HepG2 (cell line): ENCODE measurements at regions not wholly inside any gene's neighbourhood (a gene's known extent, or its start where the extent isn't known, plus 50 kb on each side); places are given as distances from the start of the nearest gene placed in this dataset.

ENCODE experiments used
- ATAC-seq: fragments of 200-7000 bp; cut with Tn5 transposase; 3 replicates; pipeline ENCODE4 v1.9.1; 2020; ENCODE audit warnings: mild to moderate bottlenecking, moderate library complexity
- BruUV-seq: library from RNA; stranded (reverse); fragments of 400-500 nt; replicated peaks from 2 replicates; lab custom pipeline; 2021; lab: Mats Ljungman, UMichigan
- CTCF ChIA-PET: fragments of 300-600 bp; formaldehyde crosslinking; extraction: SDS; loops from one replicate; lab custom pipeline; 2021; ENCODE audit warnings: low total read pairs, inconsistent platforms, low intra/inter-chr PET ratio; lab: Yijun Ruan, JAX
- POLR2A ChIA-PET: fragments of 350-600 bp; sonication (Branson Sonifier 250); formaldehyde crosslinking; loops from one replicate; lab custom pipeline; 2020; ENCODE audit warnings: antibody characterized with exemption, inconsistent platforms; lab: Yijun Ruan, JAX
- DNase-seq: peaks from one replicate; pipeline ENCODE4 v3.0.0-alpha.2; 2015; ENCODE audit warnings: low spot score
- FAIRE-seq: peaks from 3 replicates; lab custom pipeline; 2011; peaks lifted over from hg19 to GRCh38; lab: Jason Lieb, UNC
- H2AFZ ChIP-seq: one replicate; pipeline ENCODE4 v1.6.1; 2011; ENCODE audit warnings: low read length, inconsistent platforms
- H3K27ac ChIP-seq: fragments of 300-600 bp; 3 replicates; pipeline ENCODE4 v1.8.0; 2011; ENCODE audit warnings: mixed run types, mild to moderate bottlenecking, mixed read lengths, low read length, inconsistent platforms; ENCODE audit not compliant: insufficient read depth; ENCODE audit errors: extremely low read length
- H3K27me3 ChIP-seq, 2 experiments: fragments of 200-600 bp in 1 of 2; 2 replicates in 1 of 2; 3 replicates in 1 of 2; pipeline versions ENCODE4 v1.6.0 to v1.8.0; 2011; ENCODE audit warnings: low read length in 2 of 2, mild to moderate bottlenecking in 2 of 2, moderate library complexity in 2 of 2, inconsistent platforms in 1 of 2; ENCODE audit not compliant: insufficient read depth in 2 of 2, control insufficient read depth in 1 of 2
- H3K36me3 ChIP-seq, 2 experiments: fragments of 200-600 bp in 1 of 2; replicated peaks in 1 of 2; 2 replicates in 1 of 2; 3 replicates in 1 of 2; pipeline versions ENCODE4 v1.5.1 to v1.8.0; 2011; ENCODE audit warnings: low read length in 2 of 2, inconsistent platforms in 1 of 2; ENCODE audit not compliant: insufficient read depth in 2 of 2, control insufficient read depth in 1 of 2
- H3K4me1 ChIP-seq: 2 replicates; pipeline ENCODE4 v1.5.1; 2012; ENCODE audit warnings: low read length, inconsistent platforms; ENCODE audit not compliant: insufficient read depth
- H3K4me2 ChIP-seq: 2 replicates; pipeline ENCODE4 v1.6.0; 2011; ENCODE audit warnings: low read depth, low read length, inconsistent platforms
- H3K4me3 ChIP-seq, 3 experiments: fragments of 200-600 bp in 1 of 3; sonication (generic), shearing (Covaris generic) in 1 of 3; replicated peaks in 1 of 3; 2 replicates each; pipeline ENCODE4 v1.5.1; 2011 to 2016; ENCODE audit warnings: low read length in 3 of 3, inconsistent platforms in 2 of 3, low read depth in 2 of 3, mild to moderate bottlenecking in 2 of 3, control low read depth in 1 of 3, mixed read lengths in 1 of 3; ENCODE audit not compliant: insufficient read depth in 1 of 3
- H3K79me2 ChIP-seq: one replicate; pipeline ENCODE4 v1.6.1; 2011; ENCODE audit warnings: low read length, inconsistent platforms; ENCODE audit not compliant: insufficient read depth
- H3K9ac ChIP-seq: 2 replicates; pipeline ENCODE4 v1.6.0; 2011; ENCODE audit warnings: mild to moderate bottlenecking, low read depth, low read length, inconsistent platforms; ENCODE audit not compliant: insufficient read depth
- H3K9me3 ChIP-seq: 2 replicates; pipeline ENCODE4 v1.5.1; 2012; ENCODE audit warnings: mild to moderate bottlenecking, low read length
- H4K20me1 ChIP-seq: 2 replicates; pipeline ENCODE4 v1.6.0; 2011; ENCODE audit warnings: inconsistent platforms, mild to moderate bottlenecking, low read length, moderate library complexity; ENCODE audit not compliant: insufficient read depth
- ARNT2 ChIP-seq: sonication (generic); formaldehyde crosslinking; IDR thresholded peaks from 2 replicates; pipeline ENCODE4 v1.8.0; 2022; ENCODE audit warnings: mild to moderate bottlenecking, low read depth, missing genetic modification reagents, moderate library complexity
- EZH2 ChIP-seq: conservative IDR thresholded peaks from 2 replicates; pipeline ENCODE4 v1.6.1; 2012; ENCODE audit warnings: mild to moderate bottlenecking, low read depth, low read length, moderate library complexity
- GABPA ChIP-seq, 2 experiments: IDR thresholded peaks; 2 replicates each; pipeline ENCODE4 v1.6.1; 2011 to 2016; ENCODE audit warnings: low read depth in 2 of 2, low read length in 1 of 2, missing biosample characterization in 1 of 2, missing genetic modification characterization in 1 of 2
- MTF1 ChIP-seq: sonication (generic); formaldehyde crosslinking; IDR thresholded peaks from 2 replicates; pipeline ENCODE4 v1.5.0; 2020; ENCODE audit warnings: missing genetic modification reagents
- MYC ChIP-seq: sonication (generic); formaldehyde crosslinking; IDR thresholded peaks from 2 replicates; pipeline ENCODE4 v1.9.0; 2021; ENCODE audit warnings: missing genetic modification reagents, borderline replicate concordance
- REPIN1 ChIP-seq: sonication (generic); formaldehyde crosslinking; IDR thresholded peaks from 2 replicates; pipeline ENCODE4 v1.8.0; 2022; ENCODE audit warnings: missing genetic modification reagents, low read depth, mild to moderate bottlenecking, borderline replicate concordance
- SYNCRIP ChIP-seq: fragments of 200-400 bp; formaldehyde crosslinking; IDR thresholded peaks from 2 replicates; pipeline ENCODE4 v1.6.1; 2018; ENCODE audit warnings: mild to moderate bottlenecking, low read depth, low read length; ENCODE audit not compliant: insufficient read depth
- ZNF292 ChIP-seq: sonication (generic); formaldehyde crosslinking; IDR thresholded peaks from 2 replicates; pipeline ENCODE4 v1.8.1; 2022; ENCODE audit warnings: mild to moderate bottlenecking, low read depth, missing genetic modification reagents, borderline replicate concordance
- ZNF747 ChIP-seq: sonication (generic); formaldehyde crosslinking; IDR thresholded peaks from 2 replicates; pipeline ENCODE4 v1.8.1; 2023; ENCODE audit warnings: missing genetic modification reagents, mild to moderate bottlenecking, borderline replicate concordance
- ZNF891 ChIP-seq: sonication (generic); formaldehyde crosslinking; IDR thresholded peaks from 2 replicates; pipeline ENCODE4 v1.5.0; 2020; ENCODE audit warnings: mild to moderate bottlenecking, missing genetic modification reagents
- WGBS: methylation state at CpG from one replicate; pipeline ENCODE4 v1.1.6; 2017; ENCODE audit warnings: low lambda C conversion rate; 5-methylcytosine and 5-hydroxymethylcytosine counted together
- in situ Hi-C: cut with HindIII; loops from 2 replicates; pipeline ENCODE4 v1.10.0; 2017; ENCODE audit warnings: low pct_unique_long_range_greater_than_20kb; ENCODE audit not compliant: extremely low pct_ligation_motif_present
- intact Hi-C: fragments of 100-400 bp; cut with micrococcal nuclease; formaldehyde crosslinking; loops from one replicate; pipeline ENCODE4 v1.10.0; 2022; ENCODE audit not compliant: unreplicated experiment
- TF ChIP-seq, protein P1 (sequence below): sonication (generic); formaldehyde crosslinking; IDR thresholded peaks from 2 replicates; pipeline ENCODE4 v1.8.0; 2022; ENCODE audit warnings: mild to moderate bottlenecking, missing genetic modification reagents
- TF ChIP-seq, protein P2 (sequence below): fragments of 450-650 bp; IDR thresholded peaks from 2 replicates; pipeline ENCODE4 v1.6.1; 2016
- TF ChIP-seq, protein P3 (sequence below), 2 experiments: fragments of 450-650 bp in 1 of 2; sonication (generic) in 1 of 2; formaldehyde crosslinking; IDR thresholded peaks; 2 replicates each; pipeline versions ENCODE4 v1.5.0 to v1.8.0; 2020 to 2022; ENCODE audit warnings: mild to moderate bottlenecking in 1 of 2, missing genetic modification reagents in 1 of 2
- TF ChIP-seq, protein P4 (sequence below): conservative IDR thresholded peaks from 2 replicates; pipeline ENCODE4 v1.6.1; 2018; ENCODE audit warnings: missing genetic modification reagents

DNA sequence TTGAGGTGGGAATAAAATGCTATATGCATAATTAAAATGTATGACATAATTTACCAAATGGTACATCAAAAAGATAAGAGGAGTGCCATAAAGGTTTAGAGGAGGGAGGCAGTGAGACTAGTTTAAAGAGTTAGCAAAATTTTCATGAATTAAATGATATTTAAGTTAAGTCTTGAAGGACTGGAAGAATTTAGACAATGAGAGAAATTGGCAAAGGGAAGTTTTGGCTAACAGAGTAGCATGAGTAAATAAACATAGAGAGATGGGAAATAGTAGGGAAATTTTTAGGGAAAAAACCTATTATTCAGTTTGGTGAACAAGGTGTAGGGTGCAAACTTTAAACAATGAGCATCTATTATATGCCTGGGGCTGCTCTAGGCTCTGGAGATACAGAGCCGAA, 68.8 kb downstream of the CAVIN2 start:
- no peak for FAIRE-seq
- no peak overlapping the region for H3K27ac ChIP-seq
- no peaks in the 10 kb centered on the region for H3K27me3 ChIP-seq
- no peak overlapping the region for H3K4me3 ChIP-seq
- intact Hi-C loops = no loop called here
- POLR2A ChIA-PET = no interaction called here
- ATAC-seq = no peak
- DNase-seq = no peak
- 39% methylated on average over 1 of the region's 1 CpG for WGBS
- in situ Hi-C loops = no loop called here
- H3K79me2 ChIP-seq = no peaks in the 10 kb centered on the region
- no TSS peak for BruUV-seq
- H3K9me3 ChIP-seq = no peaks in the 10 kb centered on the region
- no peak overlapping the region for H3K4me2 ChIP-seq
- no peaks in the 10 kb centered on the region for H3K36me3 ChIP-seq
- no peak overlapping the region for H2AFZ ChIP-seq
- no peak overlapping the region for H3K9ac ChIP-seq
- no peak for TF ChIP-seq ZNF747 (CRISPR knock-in tag)
- TF ChIP-seq MTF1 (CRISPR knock-in tag) = no peak
- TF ChIP-seq EZH2 = no peak
- TF ChIP-seq, protein P1, sequence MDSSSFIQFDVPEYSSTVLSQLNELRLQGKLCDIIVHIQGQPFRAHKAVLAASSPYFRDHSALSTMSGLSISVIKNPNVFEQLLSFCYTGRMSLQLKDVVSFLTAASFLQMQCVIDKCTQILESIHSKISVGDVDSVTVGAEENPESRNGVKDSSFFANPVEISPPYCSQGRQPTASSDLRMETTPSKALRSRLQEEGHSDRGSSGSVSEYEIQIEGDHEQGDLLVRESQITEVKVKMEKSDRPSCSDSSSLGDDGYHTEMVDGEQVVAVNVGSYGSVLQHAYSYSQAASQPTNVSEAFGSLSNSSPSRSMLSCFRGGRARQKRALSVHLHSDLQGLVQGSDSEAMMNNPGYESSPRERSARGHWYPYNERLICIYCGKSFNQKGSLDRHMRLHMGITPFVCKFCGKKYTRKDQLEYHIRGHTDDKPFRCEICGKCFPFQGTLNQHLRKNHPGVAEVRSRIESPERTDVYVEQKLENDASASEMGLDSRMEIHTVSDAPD (CRISPR knock-in tag) = no peak
- TF ChIP-seq, protein P2, sequence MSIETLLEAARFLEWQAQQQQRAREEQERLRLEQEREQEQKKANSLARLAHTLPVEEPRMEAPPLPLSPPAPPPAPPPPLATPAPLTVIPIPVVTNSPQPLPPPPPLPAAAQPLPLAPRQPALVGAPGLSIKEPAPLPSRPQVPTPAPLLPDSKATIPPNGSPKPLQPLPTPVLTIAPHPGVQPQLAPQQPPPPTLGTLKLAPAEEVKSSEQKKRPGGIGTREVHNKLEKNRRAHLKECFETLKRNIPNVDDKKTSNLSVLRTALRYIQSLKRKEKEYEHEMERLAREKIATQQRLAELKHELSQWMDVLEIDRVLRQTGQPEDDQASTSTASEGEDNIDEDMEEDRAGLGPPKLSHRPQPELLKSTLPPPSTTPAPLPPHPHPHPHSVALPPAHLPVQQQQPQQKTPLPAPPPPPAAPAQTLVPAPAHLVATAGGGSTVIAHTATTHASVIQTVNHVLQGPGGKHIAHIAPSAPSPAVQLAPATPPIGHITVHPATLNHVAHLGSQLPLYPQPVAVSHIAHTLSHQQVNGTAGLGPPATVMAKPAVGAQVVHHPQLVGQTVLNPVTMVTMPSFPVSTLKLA = no peak
- TF ChIP-seq ARNT2 (CRISPR knock-in tag) = no peak
- no peak for TF ChIP-seq ZNF292 (CRISPR knock-in tag)
- no peak for TF ChIP-seq GABPA (IDR thresholded peaks at IDR 0.05; ENCODE audit: low read depth, low read length)
- no peak for TF ChIP-seq GABPA (CRISPR knock-in tag; IDR thresholded peaks at IDR 0.05; ENCODE audit: low read depth)
- TF ChIP-seq, protein P3, sequence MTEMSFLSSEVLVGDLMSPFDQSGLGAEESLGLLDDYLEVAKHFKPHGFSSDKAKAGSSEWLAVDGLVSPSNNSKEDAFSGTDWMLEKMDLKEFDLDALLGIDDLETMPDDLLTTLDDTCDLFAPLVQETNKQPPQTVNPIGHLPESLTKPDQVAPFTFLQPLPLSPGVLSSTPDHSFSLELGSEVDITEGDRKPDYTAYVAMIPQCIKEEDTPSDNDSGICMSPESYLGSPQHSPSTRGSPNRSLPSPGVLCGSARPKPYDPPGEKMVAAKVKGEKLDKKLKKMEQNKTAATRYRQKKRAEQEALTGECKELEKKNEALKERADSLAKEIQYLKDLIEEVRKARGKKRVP (CRISPR knock-in tag; IDR thresholded peaks at IDR 0.05) = no peak
- TF ChIP-seq ZNF891 (CRISPR knock-in tag) = no peak
- no peak for TF ChIP-seq REPIN1 (CRISPR knock-in tag)
- no peak for TF ChIP-seq MYC (CRISPR knock-in tag)
- no peak for TF ChIP-seq SYNCRIP
- TF ChIP-seq, protein P4, sequence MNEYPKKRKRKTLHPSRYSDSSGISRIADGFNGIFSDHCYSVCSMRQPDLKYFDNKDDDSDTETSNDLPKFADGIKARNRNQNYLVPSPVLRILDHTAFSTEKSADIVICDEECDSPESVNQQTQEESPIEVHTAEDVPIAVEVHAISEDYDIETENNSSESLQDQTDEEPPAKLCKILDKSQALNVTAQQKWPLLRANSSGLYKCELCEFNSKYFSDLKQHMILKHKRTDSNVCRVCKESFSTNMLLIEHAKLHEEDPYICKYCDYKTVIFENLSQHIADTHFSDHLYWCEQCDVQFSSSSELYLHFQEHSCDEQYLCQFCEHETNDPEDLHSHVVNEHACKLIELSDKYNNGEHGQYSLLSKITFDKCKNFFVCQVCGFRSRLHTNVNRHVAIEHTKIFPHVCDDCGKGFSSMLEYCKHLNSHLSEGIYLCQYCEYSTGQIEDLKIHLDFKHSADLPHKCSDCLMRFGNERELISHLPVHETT (CRISPR knock-in tag) = no peak
- H4K20me1 ChIP-seq = no peaks in the 10 kb centered on the region
- no peaks in the 10 kb centered on the region for H3K4me1 ChIP-seq
- CTCF ChIA-PET = no interaction called here
